GM12892 (cell line): ENCODE measurements at regions not wholly inside any gene's neighbourhood (a gene's known extent, or its start where the extent isn't known, plus 50 kb on each side); places are given as distances from the start of the nearest gene placed in this dataset.

Experiments
- POLR2A ChIP-seq: IDR thresholded peaks from 2 replicates; pipeline ENCODE4 v1.6.1; 2011; ENCODE audit warnings: low read depth, low read length, control low read depth
- POLR2AphosphoS5 ChIP-seq: IDR thresholded peaks from 2 replicates; pipeline ENCODE4 v1.6.1; 2011; ENCODE audit warnings: low read depth, low read length, control low read depth

- TF ChIP-seq POLR2A (no peak), POLR2AphosphoS5 (no peak)
Observed at GRCh38 chr2:191591025-191591424, 86.9 kb upstream of the NABP1 start.
